K562 (cell line): ENCODE measurements at regions not wholly inside any gene's neighbourhood (a gene's known extent, or its start where the extent isn't known, plus 50 kb on each side); places are given as distances from the start of the nearest gene placed in this dataset.

Experiments used
- ARNT ChIP-seq, 2 experiments: fragments of 450-650 bp; IDR thresholded peaks; 2 replicates each; pipeline ENCODE4 v1.6.1; 2016; ENCODE audit warnings: mild to moderate bottlenecking in 1 of 2
- CREB1 ChIP-seq, 2 experiments: sonication (generic) in 1 of 2; formaldehyde crosslinking in 1 of 2; IDR thresholded peaks; 2 replicates each; pipeline versions ENCODE4 v1.6.1 to v1.8.0; 2012 to 2022; ENCODE audit warnings: inconsistent platforms in 1 of 2, mild to moderate bottlenecking in 1 of 2, missing genetic modification reagents in 1 of 2, moderate library complexity in 1 of 2
- SRSF7 ChIP-seq: fragments of 200-400 bp; formaldehyde crosslinking; optimal IDR thresholded peaks from 2 replicates; pipeline ENCODE3; 2017; ENCODE audit warnings: mild to moderate bottlenecking, low read depth, low read length
- ZC3H4 ChIP-seq: sonication (generic); formaldehyde crosslinking; IDR thresholded peaks from 2 replicates; pipeline ENCODE4 v1.9.0; 2021; ENCODE audit warnings: missing genetic modification reagents, borderline replicate concordance
- ZFP30 ChIP-seq: fragments of 250-450 bp; sonication (Bioruptor Pico); IDR thresholded peaks from 2 replicates; pipeline ENCODE4 v1.8.0; 2022; ENCODE audit warnings: moderate library complexity, mild to moderate bottlenecking, inconsistent platforms, borderline replicate concordance
- ZNF655 ChIP-seq: fragments of 250-450 bp; sonication (Bioruptor Pico); IDR thresholded peaks from 2 replicates; pipeline ENCODE4 v1.5.0; 2021
- TF ChIP-seq, protein P1 (sequence below), 2 experiments: fragments of 450-650 bp; IDR thresholded peaks; 2 replicates each; pipeline ENCODE4 v1.6.1; 2018; ENCODE audit warnings: mild to moderate bottlenecking in 2 of 2, low read depth in 1 of 2; ENCODE audit not compliant: partially characterized antibody in 2 of 2

DNA sequence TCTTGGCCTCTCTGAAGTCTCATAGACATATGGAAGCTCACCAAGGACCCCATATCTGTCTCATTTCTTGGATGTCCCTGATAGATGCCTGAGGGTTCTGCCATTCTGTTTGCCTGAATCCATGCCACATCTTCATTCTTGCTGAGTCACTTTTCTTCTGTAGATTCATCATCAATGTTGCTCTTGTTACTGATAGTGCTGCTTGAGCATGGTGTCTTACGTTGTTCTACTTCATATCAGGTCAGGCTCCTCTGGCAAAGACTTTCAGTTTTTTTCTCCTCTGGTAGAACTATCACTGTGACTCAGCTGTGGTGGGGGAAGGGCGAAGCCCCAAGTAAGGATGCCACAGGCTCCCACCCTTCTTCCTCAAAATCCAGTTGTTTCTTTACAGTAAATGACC lies 885.2 kb downstream of the DCDC2C start (continued):
- no peak for TF ChIP-seq ZC3H4 (CRISPR knock-in tag)
- no peak for TF ChIP-seq CREB1 (IDR thresholded peaks at IDR 0.05)
- TF ChIP-seq CREB1 (CRISPR knock-in tag; IDR thresholded peaks at IDR 0.05), result no peak
- no peak for TF ChIP-seq ZFP30
- no peak for TF ChIP-seq SRSF7
- TF ChIP-seq ZNF655 (CRISPR knock-in tag), result no peak
- TF ChIP-seq, protein P1, sequence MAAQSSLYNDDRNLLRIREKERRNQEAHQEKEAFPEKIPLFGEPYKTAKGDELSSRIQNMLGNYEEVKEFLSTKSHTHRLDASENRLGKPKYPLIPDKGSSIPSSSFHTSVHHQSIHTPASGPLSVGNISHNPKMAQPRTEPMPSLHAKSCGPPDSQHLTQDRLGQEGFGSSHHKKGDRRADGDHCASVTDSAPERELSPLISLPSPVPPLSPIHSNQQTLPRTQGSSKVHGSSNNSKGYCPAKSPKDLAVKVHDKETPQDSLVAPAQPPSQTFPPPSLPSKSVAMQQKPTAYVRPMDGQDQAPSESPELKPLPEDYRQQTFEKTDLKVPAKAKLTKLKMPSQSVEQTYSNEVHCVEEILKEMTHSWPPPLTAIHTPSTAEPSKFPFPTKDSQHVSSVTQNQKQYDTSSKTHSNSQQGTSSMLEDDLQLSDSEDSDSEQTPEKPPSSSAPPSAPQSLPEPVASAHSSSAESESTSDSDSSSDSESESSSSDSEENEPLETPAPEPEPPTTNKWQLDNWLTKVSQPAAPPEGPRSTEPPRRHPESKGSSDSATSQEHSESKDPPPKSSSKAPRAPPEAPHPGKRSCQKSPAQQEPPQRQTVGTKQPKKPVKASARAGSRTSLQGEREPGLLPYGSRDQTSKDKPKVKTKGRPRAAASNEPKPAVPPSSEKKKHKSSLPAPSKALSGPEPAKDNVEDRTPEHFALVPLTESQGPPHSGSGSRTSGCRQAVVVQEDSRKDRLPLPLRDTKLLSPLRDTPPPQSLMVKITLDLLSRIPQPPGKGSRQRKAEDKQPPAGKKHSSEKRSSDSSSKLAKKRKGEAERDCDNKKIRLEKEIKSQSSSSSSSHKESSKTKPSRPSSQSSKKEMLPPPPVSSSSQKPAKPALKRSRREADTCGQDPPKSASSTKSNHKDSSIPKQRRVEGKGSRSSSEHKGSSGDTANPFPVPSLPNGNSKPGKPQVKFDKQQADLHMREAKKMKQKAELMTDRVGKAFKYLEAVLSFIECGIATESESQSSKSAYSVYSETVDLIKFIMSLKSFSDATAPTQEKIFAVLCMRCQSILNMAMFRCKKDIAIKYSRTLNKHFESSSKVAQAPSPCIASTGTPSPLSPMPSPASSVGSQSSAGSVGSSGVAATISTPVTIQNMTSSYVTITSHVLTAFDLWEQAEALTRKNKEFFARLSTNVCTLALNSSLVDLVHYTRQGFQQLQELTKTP (IDR thresholded peaks at IDR 0.05; ENCODE audit: low read depth in 1 of 2, partially characterized antibody in 2 of 2), result no peak
- TF ChIP-seq ARNT (IDR thresholded peaks at IDR 0.05), result no peak
- TF ChIP-seq, all 486 proteins: peak for 0
